Stimulated activated naive CD8-positive, alpha-beta T cell treated with anti-CD3 and anti-CD28 coated beads, Interleukin-15, Interleukin-2, amounts not matched to agents 100 ng/mL and 50 ng/mL, for 24 hours (primary cell): ENCODE measurements at regions not wholly inside any gene's neighbourhood (a gene's known extent, or its start where the extent isn't known, plus 50 kb on each side); places are given as distances from the start of the nearest gene placed in this dataset.

Experiments used
- H3K27ac Mint-ChIP-seq: one replicate; pipeline ENCODE4 v1.8.0; 2021; ENCODE audit warnings: mild to moderate bottlenecking, mixed read lengths
- H3K27me3 Mint-ChIP-seq: one replicate; pipeline ENCODE4 v1.8.0; 2021; ENCODE audit warnings: mixed read lengths
- H3K36me3 Mint-ChIP-seq: one replicate; pipeline ENCODE4 v1.8.0; 2021; ENCODE audit warnings: low read depth, mixed read lengths
- H3K4me1 Mint-ChIP-seq: one replicate; pipeline ENCODE4 v1.8.0; 2021; ENCODE audit warnings: low read depth, mixed read lengths
- H3K4me3 Mint-ChIP-seq: one replicate; pipeline ENCODE4 v1.8.0; 2021; ENCODE audit warnings: mild to moderate bottlenecking, mixed read lengths
- H3K9me3 Mint-ChIP-seq: one replicate; pipeline ENCODE4 v1.8.0; 2021; ENCODE audit warnings: mixed read lengths

DNA sequence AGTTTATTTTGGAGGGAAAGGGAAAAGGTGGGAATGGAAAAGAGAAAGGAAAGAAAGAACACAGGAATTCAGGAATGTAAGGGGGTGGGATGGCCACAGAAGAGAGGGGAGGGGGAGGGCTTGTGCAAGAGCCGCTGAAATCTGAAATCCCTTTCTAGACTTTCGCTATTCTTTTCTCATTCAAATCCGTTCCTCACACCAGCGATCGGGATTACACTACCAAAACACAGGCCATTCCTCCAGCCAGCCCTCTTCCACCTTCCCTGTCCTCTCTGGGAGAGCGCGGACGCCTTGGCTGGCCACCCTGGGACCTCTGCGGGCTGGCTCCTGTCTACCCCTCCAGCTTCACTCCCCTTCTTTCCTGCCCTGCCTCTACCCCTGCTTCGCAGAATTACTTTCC is 102.3 kb downstream of the CDCA7 start:
- Mint-ChIP-seq H3K27me3 (peaks cover 23% of the 10 kb centered on the region), H3K4me3 (no peak overlapping the region), H3K36me3 (no peaks in the 10 kb centered on the region), H3K4me1 (no peaks in the 10 kb centered on the region), H3K27ac (no peak overlapping the region), H3K9me3 (no peaks in the 10 kb centered on the region)

DNA sequence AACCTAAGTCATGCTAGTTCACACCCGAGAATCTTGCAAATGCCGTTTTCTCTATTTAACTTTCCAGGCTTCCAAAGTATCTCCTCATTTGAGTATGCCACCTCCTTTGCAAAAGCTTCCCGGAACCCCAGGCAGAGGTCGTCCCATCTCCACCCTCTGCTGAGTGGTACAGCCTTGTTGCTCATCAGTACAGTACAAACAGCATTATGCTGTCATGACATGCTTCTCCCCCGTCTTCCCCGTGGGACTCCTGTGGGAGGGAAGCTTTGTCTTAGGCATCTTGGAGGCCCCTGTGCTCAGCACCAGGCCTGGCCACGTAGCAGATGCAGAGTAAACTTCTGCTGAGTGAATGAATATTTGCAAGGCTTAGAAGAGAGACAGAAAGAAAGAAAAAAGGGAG is 102.7 kb downstream of the CDCA7 start:
- H3K36me3 Mint-ChIP-seq, result no peaks in the 10 kb centered on the region
- peaks cover 25% of the 10 kb centered on the region for H3K27me3 Mint-ChIP-seq
- H3K27ac Mint-ChIP-seq, result no peak overlapping the region
- no peak overlapping the region for H3K4me3 Mint-ChIP-seq
- no peaks in the 10 kb centered on the region for H3K4me1 Mint-ChIP-seq
- H3K9me3 Mint-ChIP-seq, result no peaks in the 10 kb centered on the region

DNA sequence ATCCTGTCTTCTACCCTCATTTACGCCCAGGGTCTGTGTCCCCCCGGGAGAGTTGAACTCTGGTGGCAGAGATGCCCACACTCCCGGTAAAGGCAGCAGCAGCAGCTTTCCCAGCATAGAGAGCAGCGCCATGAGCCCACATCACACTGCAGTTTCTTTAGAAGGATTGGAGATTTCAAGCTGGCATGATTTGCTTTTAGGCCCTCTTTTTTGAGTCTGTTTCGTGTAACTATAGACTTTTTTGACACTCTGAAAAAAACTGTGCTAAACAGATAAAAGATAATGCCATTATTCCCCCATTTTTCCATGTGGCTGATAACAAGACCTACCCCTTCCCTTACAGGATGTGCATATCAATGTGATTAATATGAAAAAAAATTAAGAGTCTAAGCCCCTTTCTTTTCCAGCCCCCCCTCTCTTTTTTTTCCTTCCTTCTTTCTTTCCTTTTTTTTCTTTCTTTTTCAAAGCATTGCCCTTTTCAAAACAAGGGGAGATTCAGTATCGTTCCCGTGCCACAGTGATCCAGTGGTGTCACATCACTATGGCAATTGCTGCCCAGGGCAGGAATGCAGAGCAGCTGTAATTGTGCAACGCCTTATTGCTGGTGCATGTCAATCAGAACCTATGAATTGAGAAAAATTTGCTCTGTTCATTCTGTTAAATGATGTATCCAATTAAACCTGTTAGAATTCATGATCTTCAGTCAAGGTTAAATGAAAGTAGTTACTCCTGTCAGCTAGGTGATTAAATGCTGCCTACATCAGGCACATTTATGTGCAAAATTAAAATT is 104.5 kb downstream of the CDCA7 start:
- no peaks in the 10 kb centered on the region for H3K4me1 Mint-ChIP-seq
- H3K4me3 Mint-ChIP-seq, result no peak overlapping the region

DNA sequence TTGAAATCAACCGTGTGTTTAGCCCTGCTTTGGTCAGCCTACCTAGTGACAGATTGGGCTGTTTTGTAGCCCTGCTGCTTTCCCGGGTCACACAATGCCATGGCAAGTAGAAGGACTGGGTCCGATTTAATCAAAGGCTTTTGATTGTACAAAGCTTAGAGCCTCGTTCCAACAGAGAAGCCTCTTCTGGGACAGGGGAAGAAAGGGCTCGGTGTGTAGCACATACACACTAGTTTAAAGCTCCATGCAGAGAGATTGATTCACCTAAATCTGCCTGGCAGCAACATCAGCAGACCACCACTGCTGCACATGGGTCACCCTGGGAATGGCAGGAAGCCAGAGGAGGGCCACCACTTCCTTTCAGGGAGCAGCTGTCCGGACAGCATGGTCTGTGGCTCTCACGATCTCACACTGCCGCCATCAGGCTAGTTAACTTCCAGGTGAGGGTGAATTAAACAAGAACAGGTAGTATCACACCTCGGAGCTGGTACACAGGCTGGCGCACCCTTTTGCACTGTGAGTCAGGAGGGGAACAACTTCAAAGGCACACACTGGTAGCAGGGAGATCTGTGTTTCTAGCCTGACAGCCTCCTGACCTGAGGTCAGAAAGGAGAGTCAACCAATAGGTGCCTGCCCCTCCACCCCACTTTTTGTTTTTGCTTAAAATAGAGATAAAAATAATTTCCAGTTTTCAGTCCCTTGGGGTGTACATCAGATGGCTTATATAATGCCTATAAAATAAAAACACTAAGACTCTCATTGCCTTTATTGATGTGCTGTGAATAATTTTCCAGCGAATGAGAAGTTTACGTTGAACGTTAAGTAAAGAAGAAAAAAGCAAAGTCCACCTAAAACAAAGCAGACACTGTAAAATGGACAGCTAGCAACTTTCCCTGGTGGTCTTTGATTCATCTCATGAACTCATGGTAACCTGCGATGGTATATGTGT is 108.5 kb downstream of the CDCA7 start:
- no peak overlapping the region for H3K27ac Mint-ChIP-seq
- H3K27me3 Mint-ChIP-seq, result peaks cover 13% of the 10 kb centered on the region
- H3K4me1 Mint-ChIP-seq, result no peaks in the 10 kb centered on the region
- no peaks in the 10 kb centered on the region for H3K9me3 Mint-ChIP-seq
- no peaks in the 10 kb centered on the region for H3K36me3 Mint-ChIP-seq
- no peak overlapping the region for H3K4me3 Mint-ChIP-seq

More for the DNA sequence above, 104.5 kb downstream of the CDCA7 start:
- Mint-ChIP-seq H3K27me3 (peaks cover 19% of the 10 kb centered on the region), H3K36me3 (no peaks in the 10 kb centered on the region), H3K27ac (no peak overlapping the region), H3K9me3 (no peaks in the 10 kb centered on the region)

DNA sequence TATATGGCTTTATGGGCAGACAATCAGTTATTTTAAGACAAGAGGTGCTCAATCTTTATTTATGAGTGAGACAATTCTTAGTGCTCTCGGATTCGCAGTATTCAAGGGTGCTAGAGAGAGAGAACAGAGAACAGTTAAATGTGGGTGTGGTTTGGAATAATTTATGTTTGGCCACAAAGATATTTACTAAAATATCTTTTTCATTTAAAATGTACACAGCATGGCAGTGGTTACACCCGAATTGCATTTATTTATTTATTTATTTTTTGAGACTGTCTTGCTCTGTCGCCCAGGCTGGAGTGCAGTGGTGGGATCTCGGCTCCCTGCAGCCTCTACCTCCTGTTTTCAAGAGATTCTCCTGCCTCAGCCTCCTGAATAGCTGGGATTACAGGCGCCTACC is 109.2 kb downstream of the CDCA7 start:
- H3K4me3 Mint-ChIP-seq, result no peak overlapping the region
- no peaks in the 10 kb centered on the region for H3K9me3 Mint-ChIP-seq
- H3K27me3 Mint-ChIP-seq, result peaks cover 13% of the 10 kb centered on the region
- no peak overlapping the region for H3K27ac Mint-ChIP-seq
- no peaks in the 10 kb centered on the region for H3K4me1 Mint-ChIP-seq
- no peaks in the 10 kb centered on the region for H3K36me3 Mint-ChIP-seq

DNA sequence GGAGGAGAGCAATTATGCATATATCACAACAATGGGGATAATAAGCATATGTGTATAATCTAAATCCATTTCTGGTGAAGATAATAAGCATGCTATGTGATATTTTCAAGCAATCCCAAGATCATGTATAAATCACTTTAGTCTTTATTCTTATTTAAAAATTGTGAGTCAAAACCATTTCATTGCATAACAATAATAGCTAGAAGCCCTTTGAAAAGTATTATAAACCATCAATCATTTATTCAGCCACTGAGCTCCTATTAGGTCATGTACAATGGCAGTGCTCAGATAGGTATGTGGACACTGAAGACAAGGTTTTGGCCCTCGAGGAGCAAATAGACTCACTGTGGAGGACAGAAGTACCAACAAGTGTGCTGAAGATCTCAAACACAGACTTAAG is 113.1 kb downstream of the CDCA7 start:
- H3K27me3 Mint-ChIP-seq, result peaks cover 3% of the 10 kb centered on the region
- H3K36me3 Mint-ChIP-seq, result no peaks in the 10 kb centered on the region
- no peaks in the 10 kb centered on the region for H3K4me1 Mint-ChIP-seq
- no peak overlapping the region for H3K4me3 Mint-ChIP-seq
- H3K9me3 Mint-ChIP-seq, result peaks cover 6% of the 10 kb centered on the region
- H3K27ac Mint-ChIP-seq, result no peak overlapping the region

DNA sequence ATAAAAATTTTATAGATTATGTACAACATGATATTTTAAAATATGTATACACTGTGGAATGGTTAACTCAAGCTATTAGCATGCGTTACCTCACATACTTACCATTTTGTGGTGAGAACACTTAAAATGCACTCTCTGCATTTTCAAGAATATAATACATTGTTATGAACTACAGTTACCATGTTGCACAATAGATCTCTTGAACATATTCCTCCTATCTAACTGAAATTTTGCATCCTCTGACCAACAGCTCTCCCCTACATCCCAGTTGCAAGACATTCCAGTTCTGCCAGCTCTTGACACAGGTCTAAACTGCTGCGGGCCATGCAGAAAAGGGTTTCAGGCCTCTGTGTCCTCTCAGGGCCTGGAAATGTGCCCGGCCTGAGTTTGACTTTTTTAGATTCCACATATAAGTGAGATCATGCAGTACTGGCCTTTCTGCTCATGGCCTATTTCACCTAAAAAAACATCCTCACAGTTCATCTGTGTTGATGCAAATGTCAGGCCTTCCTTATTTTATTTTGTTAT is 113.7 kb downstream of the CDCA7 start:
- H3K4me3 Mint-ChIP-seq, result no peak overlapping the region
- no peak overlapping the region for H3K27ac Mint-ChIP-seq
- no peaks in the 10 kb centered on the region for H3K36me3 Mint-ChIP-seq
- H3K27me3 Mint-ChIP-seq, result peaks cover 5% of the 10 kb centered on the region
- no peaks in the 10 kb centered on the region for H3K4me1 Mint-ChIP-seq
- peaks cover 6% of the 10 kb centered on the region for H3K9me3 Mint-ChIP-seq

DNA sequence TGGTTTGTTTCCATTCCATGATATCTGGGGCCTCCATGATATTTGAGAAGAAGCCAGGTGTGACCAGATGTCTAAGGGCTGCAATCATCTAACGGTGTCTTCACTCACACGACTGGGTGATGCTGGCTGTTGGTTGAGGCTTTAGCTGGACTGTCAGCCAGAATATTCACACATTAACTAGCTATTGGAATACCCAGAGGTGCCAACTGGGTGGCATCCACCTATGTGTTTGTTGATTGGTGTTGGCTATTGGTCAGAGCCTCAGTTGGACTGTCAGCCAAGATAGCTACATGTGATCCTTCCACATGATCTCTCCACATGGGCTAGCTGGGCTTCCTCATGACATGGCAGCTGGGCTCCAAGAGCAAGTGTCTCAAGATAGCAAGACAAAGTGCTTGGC is 117.4 kb downstream of the CDCA7 start:
- H3K4me3 Mint-ChIP-seq, result no peak overlapping the region
- no peaks in the 10 kb centered on the region for H3K4me1 Mint-ChIP-seq
- H3K36me3 Mint-ChIP-seq, result no peaks in the 10 kb centered on the region
- H3K9me3 Mint-ChIP-seq, result peaks cover 6% of the 10 kb centered on the region
- H3K27ac Mint-ChIP-seq, result no peak overlapping the region
- H3K27me3 Mint-ChIP-seq, result peaks cover 18% of the 10 kb centered on the region

DNA sequence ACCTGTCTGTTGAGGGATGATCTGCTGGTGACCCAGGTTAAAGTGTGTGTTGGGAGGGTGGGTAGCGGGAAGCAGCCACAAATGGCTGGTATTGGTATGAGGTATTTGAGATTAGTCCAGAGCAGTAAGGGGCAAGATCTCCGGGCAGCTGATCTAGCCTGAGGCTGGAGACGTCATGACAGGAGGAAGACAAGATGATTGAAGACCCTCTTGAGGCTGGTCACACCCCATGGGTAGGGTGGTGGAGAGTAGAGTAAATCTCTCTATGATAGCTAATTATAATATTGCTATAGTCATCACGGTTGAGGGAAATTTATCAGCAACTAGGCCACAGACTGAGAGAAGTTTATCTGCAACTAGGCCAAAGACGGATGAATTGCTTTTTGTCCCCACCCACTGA is 128.5 kb downstream of the CDCA7 start:
- Mint-ChIP-seq H3K27ac (no peak overlapping the region), H3K9me3 (no peaks in the 10 kb centered on the region), H3K27me3 (no peaks in the 10 kb centered on the region), H3K36me3 (no peaks in the 10 kb centered on the region), H3K4me1 (no peaks in the 10 kb centered on the region), H3K4me3 (no peak overlapping the region)

DNA sequence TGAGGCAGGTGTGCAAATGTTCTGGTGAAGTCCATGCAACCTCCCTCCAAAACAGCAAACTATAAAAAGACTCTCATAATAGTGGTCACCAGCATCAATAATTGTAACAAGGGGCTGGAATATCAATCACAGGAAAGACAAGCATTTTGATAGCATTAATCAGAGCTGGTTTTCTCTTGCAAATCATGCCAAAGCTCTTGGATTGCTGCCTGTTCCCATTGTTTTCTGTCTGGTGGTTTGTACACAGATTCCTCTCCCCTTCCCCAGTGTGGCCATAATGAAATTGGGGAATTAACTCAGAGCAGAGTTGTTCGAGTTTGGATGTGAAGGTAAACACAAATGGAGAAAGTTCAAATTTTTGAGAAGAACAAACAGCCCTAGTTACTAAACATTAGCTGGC is 134.2 kb downstream of the CDCA7 start:
- no peaks in the 10 kb centered on the region for H3K36me3 Mint-ChIP-seq
- H3K9me3 Mint-ChIP-seq, result no peaks in the 10 kb centered on the region
- H3K4me3 Mint-ChIP-seq, result no peak overlapping the region
- no peaks in the 10 kb centered on the region for H3K4me1 Mint-ChIP-seq
- H3K27me3 Mint-ChIP-seq, result peaks cover 9% of the 10 kb centered on the region
- H3K27ac Mint-ChIP-seq, result no peak overlapping the region

DNA sequence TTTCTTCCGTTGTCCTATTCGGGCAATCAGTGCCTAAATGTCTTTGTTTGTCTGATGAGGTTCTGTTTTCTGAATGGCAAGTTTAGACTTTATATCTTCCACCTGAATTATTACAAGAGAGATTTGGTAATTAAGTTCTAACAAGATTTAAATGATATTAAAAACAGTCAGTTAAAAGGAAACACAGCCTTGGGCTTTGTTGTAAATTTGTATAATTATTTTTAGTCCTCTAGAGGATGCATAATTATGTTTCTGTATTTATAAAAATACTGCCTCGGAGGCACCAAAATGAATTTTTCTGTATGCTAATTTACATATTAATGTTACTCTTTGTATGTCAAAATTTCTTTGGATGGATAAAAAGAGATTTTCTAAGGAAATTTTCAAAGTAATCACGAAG is 136.7 kb downstream of the CDCA7 start:
- Mint-ChIP-seq H3K9me3 (no peaks in the 10 kb centered on the region), H3K4me1 (no peaks in the 10 kb centered on the region), H3K27ac (no peak overlapping the region), H3K27me3 (peaks cover 9% of the 10 kb centered on the region), H3K4me3 (no peak overlapping the region), H3K36me3 (no peaks in the 10 kb centered on the region)

DNA sequence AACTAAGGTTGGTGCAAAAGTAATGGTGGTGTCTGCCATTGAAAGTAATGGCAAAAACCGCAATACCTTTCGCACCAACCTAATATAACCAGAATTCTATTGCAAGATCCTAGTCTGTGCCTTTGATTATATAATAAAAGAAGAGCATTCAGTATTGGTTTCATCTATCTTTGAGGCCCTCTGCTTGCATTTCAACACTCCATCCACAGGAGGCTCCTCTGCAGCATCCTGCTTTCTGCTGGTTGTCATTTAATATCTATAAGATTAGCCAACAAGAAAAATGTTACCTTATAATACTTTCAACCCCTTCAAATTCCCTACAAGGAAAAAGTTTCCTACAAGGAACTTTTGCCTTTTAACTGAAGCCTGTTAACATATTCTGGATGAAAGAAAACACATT is 139.2 kb downstream of the CDCA7 start:
- Mint-ChIP-seq H3K27ac (no peak overlapping the region), H3K4me3 (no peak overlapping the region), H3K36me3 (no peaks in the 10 kb centered on the region), H3K27me3 (peaks cover 17% of the 10 kb centered on the region), H3K4me1 (no peaks in the 10 kb centered on the region), H3K9me3 (no peaks in the 10 kb centered on the region)

DNA sequence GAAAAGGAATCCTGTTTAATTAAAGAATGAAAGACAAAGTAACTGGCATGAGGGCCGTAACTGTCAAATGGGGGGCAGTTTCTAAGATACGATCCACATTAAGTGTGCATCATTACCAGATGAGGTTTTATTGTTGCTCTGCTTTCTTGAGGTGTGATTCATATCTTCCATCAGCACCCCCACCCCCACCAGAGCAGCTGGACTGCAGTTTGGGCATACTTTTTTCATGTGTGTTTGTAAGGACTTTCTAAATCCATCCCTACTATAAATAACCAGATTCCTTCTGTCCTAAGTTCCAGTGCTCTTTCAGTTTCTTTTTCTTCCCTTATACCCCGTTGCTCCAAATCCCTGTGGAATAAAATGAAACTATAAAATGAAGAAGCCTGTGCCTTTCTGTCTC is 142.1 kb downstream of the CDCA7 start:
- no peaks in the 10 kb centered on the region for H3K36me3 Mint-ChIP-seq
- H3K9me3 Mint-ChIP-seq, result peaks cover 3% of the 10 kb centered on the region
- no peak overlapping the region for H3K27ac Mint-ChIP-seq
- H3K4me1 Mint-ChIP-seq, result no peaks in the 10 kb centered on the region
- no peak overlapping the region for H3K4me3 Mint-ChIP-seq
- H3K27me3 Mint-ChIP-seq, result peaks cover 13% of the 10 kb centered on the region

DNA sequence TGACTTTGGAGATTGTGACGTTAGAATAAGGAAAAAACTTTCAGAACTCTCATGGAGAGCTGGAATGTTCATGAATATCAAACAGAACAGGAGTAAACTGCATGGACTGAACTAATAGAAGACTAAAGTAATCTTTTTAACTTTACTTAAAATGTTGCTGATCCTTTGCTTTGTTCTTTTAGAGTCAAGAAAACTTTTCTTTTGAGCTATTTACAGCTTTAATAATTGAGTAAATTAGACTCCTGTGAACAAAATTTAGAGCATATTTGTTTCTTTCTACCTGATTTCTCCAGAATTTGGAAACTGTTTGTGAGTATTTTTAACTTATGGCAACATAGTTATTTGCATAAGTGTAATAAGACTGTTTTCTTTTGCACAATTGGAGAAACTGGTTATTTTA is 146.3 kb downstream of the CDCA7 start:
- peaks cover 7% of the 10 kb centered on the region for H3K9me3 Mint-ChIP-seq
- no peaks in the 10 kb centered on the region for H3K4me1 Mint-ChIP-seq
- no peak overlapping the region for H3K27ac Mint-ChIP-seq
- no peak overlapping the region for H3K4me3 Mint-ChIP-seq
- peaks cover 25% of the 10 kb centered on the region for H3K27me3 Mint-ChIP-seq
- no peaks in the 10 kb centered on the region for H3K36me3 Mint-ChIP-seq

DNA sequence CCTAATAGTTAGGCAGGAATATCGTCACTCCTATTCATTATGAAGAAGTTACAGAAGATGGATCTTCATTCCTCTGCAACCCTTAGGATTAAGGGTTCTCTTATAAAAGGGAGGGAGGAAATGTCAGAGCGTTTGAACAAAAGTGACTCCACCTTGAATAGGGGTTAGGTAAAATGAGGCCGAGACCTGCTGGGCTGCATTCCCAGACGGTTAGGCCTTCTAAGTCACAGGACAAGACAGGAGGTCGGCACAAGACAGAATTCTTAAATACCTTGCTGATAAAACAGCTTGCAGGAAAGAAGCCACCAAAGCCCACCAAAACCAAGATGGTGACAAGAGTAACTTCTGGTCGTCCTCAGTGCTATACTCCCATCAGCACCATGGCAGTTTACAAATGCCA is 147.6 kb downstream of the CDCA7 start:
- Mint-ChIP-seq H3K27me3 (peaks cover 30% of the 10 kb centered on the region), H3K4me3 (no peak overlapping the region), H3K36me3 (no peaks in the 10 kb centered on the region), H3K9me3 (peaks cover 7% of the 10 kb centered on the region), H3K4me1 (no peaks in the 10 kb centered on the region), H3K27ac (no peak overlapping the region)
